H1 (cell line): ENCODE measurements at regions not wholly inside any gene's neighbourhood (a gene's known extent, or its start where the extent isn't known, plus 50 kb on each side); places are given as distances from the start of the nearest gene placed in this dataset.

ENCODE experiments used
- BCL11A ChIP-seq, 2 experiments: IDR thresholded peaks; one replicate each; pipeline ENCODE4 v1.6.1; 2011; ENCODE audit warnings: low read depth in 2 of 2, low read length in 2 of 2, mild to moderate bottlenecking in 2 of 2
- CHD7 ChIP-seq: fragments of 300-600 bp; sonication (generic); IDR thresholded peaks from 2 replicates; pipeline ENCODE4 v1.7.1; 2012; ENCODE audit warnings: low read length, moderate library complexity, mild to moderate bottlenecking, inconsistent platforms; ENCODE audit not compliant: insufficient replicate concordance
- RFX5 ChIP-seq: IDR thresholded peaks from 2 replicates; pipeline ENCODE4 v1.6.1; 2011; ENCODE audit warnings: low read depth, low read length, improper control_type of control experiment, borderline replicate concordance
- RXRA ChIP-seq: IDR thresholded peaks from 2 replicates; pipeline ENCODE4 v1.6.1; 2011; ENCODE audit warnings: low read depth, mild to moderate bottlenecking, low read length, moderate library complexity; ENCODE audit not compliant: insufficient read depth
- USF2 ChIP-seq: IDR thresholded peaks from 2 replicates; pipeline ENCODE4 v1.6.1; 2011; ENCODE audit warnings: low read length, improper control_type of control experiment

GRCh38 chr4:45640281-45640680 lies 483.6 kb downstream of the GABRG1 start (continued):
- TF ChIP-seq CHD7 (no peak), RFX5 (no peak), RXRA (no peak), BCL11A (IDR thresholded peaks at IDR 0.05; ENCODE audit: low read depth in 2 of 2, low read length in 2 of 2) (no peak), USF2 (no peak)
- TF ChIP-seq, all 59 proteins: peak for 0
